ENCODE measurements at regions not wholly inside any gene's neighbourhood (a gene's known extent, or its start where the extent isn't known, plus 50 kb on each side); places are given as distances from the start of the nearest gene placed in this dataset.

GRCh38 chr1:22313321-22313720, 138.3 kb upstream of the ZBTB40 start:
- in situ Hi-C loops (cut with MboI; ENCODE audit: low sequenced_read_pairs), result no loop called here

DNA sequence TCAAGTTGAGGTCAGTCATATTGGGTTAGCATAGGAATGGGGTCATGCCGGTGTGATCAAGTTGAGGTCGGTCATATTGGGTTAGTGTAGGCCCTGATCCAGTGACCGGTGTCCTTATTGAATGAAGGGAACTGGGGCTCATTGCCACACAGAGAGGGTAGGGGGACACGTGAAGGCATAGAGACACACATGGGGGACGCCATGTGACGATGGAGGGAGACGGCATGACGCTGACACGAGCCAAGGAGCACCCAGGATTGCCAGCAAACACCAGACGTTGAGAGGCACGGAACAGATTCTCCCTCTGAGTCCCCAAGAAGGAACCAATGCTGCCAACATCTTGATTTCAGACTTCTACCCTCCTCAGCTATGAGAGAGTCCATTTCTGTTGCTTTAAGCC, 136.9 kb upstream of the ZBTB40 start:
- in situ Hi-C loops (cut with MboI; ENCODE audit: low sequenced_read_pairs), result no loop called here

DNA sequence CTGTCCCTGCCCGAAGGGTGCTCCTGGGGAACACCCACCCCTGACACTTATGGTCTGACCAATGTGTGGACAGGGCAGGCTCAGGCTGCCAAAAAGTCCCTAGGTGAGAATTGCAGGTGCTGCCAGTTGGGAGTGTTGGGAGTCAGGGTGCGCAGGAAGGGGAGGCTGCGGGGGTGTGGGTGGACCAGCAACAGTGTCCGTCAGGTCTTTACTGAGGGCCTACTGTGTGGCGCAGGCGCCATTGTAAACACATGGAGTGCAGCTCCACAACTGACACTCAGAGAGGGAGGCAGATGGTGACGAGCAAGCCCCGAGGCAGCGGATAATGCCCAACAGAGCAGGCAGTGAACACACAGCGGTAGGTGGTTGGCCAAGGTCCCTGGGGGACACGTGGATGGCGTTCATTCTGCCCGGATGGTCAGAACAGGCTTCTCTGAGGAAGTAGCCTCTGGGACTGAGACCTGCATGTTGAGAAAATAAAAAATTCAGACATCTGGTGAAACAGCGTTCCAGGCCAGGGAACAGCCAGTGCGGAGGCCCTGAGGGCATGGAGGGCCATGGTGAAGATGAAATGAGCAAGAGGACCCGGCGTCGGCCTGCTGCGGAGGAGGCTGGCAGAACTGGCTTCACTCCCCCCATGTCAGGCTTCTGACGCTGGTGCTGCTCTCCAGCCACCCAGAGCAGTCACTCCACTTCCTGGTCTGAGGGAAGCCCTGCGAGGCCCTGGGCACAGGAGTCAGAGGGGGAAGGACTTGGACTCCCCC, 136.2 kb upstream of the ZBTB40 start:
- in situ Hi-C loops (cut with MboI; ENCODE audit: low sequenced_read_pairs), result no loop called here

DNA sequence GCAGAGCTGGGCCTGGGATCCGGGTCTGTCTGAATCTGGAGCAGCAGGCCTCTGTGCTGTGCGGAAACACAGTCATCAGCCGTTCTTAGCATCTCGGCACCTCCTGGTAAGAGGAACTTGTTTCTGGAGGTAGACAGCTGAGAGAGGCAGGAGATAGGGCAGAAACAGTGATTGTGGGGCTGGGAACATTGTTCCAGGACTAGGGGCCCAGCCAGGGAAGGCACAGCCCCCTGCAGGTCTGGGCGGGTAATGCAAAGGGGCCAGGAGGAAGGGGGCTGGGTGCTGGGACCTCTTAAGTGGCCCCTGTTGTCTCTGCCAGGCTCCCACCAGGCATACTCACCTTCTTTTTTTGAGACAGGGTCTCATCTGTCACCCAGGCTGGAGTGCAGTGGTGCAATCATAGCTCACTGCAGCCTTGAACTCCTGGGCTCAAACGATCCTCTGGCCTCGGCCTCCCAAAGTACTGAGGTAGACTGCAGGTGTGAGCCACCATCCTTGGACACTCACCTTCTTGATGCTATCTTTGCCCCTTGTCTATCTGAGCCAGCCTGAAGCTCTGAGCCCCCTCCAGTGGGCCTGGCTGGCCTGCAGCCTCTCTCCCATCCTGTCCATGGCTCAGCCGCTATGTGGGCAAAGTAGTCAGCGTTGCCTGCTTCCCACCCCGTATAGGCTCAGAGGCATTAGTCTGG, 134.3 kb upstream of the ZBTB40 start:
- in situ Hi-C loops (cut with MboI; ENCODE audit: low sequenced_read_pairs), result no loop called here

- in situ Hi-C loops (cut with MboI; ENCODE audit: low sequenced_read_pairs), result no loop called here
These were observed 133.8 kb upstream of the ZBTB40 start for GRCh38 chr1:22317920-22318243.

DNA sequence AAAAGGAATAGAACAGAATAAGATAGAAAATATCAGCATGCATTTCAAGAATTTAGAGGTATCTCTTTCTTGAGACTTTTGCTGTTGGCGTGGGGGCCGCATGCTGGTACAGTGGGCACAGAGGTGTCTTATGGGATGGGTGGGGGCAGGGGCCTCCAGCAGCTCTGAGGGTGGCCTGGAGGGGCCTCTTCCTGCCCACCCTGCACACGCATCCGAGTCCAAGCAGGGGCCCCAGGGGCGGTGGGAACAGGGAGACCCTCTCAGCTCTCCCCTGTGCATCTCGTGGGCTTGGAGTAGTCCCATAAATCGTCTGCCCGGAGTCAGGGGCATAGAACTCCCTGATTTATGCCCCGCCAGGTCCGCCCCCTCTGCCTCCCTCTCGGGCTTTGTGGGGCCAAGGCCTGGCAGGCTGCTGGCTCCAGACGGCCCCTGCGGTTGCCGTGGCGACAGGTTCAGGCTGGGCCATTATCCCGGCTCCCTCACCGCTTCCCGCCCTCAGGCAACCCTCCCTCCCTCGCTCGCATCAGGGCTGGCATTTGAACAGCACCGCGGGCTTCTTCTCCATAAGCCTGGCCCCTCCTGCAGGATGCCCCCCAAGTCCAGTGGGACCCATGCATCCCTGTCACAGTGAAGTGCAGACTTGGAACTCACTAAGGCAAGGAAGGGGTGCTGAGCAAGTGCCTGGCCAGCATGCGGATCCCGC, 133.2 kb upstream of the ZBTB40 start:
- in situ Hi-C loops (cut with MboI; ENCODE audit: low sequenced_read_pairs), result no loop called here

DNA sequence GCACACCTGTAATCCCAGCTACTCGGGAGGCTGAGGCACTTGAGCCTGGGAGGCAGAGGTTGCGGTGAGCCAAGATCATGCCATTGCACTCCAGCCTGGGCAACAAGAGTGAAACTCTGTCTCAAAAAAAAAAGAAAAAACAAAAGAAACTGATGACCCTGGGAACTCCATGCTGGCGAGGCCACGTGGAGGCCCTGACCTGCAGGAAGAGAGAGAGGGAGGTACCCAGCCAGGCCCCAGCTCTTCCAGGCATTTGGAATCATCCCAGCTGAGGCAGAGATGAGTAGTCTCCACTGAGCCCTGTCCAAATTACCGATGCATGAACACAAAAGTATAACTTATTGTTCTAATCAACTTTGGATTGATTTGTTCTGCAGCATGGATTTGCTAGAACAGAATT, 132.0 kb upstream of the ZBTB40 start:
- in situ Hi-C loops (cut with MboI; ENCODE audit: low sequenced_read_pairs), result no loop called here

DNA sequence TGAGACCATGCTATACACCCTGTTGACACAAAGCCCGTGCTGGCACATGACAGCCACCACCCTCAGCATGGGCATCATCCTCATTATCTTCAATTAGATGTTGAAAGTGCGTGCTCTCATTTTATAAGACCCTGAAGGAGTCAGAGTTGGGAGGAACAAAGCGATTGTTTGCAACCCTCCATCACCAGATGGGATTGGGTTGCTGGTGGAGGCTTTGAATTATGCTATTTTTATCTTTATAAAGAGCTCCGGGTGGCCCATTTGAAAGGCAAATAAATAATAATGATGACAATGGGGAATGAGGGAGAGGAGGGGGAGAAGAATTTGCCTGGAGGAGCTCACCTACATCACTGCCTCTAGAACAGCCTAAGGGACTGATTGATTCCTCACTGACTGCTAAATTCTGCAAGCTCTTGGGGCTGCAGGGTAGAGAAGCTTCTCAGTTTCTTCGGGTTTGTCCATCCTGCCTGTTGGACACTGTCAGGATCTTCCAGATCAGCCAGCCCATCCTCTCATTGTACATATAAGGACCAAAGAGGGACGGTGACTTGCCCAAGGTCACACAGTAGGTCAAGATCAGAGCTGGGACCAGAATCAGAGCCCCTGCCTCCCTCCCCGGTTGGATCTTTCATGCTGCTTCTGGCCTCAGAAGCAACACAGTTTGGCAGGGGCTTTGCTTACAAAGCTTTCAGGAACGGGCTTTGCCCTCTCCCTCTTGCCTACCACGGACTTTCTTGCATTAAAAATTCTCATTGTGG, 130.9 kb upstream of the ZBTB40 start:
- in situ Hi-C loops (cut with MboI; ENCODE audit: low sequenced_read_pairs), result no loop called here

- in situ Hi-C loops (cut with MboI; ENCODE audit: low sequenced_read_pairs), result no loop called here
These were observed 129.7 kb upstream of the ZBTB40 start for GRCh38 chr1:22321917-22322316.

- in situ Hi-C loops (cut with MboI; ENCODE audit: low sequenced_read_pairs), result no loop called here
These were observed 128.4 kb upstream of the ZBTB40 start for GRCh38 chr1:22323141-22323845.

- in situ Hi-C loops (cut with MboI; ENCODE audit: low sequenced_read_pairs), result no loop called here
These were observed 127.7 kb upstream of the ZBTB40 start for GRCh38 chr1:22323846-22324504.

DNA sequence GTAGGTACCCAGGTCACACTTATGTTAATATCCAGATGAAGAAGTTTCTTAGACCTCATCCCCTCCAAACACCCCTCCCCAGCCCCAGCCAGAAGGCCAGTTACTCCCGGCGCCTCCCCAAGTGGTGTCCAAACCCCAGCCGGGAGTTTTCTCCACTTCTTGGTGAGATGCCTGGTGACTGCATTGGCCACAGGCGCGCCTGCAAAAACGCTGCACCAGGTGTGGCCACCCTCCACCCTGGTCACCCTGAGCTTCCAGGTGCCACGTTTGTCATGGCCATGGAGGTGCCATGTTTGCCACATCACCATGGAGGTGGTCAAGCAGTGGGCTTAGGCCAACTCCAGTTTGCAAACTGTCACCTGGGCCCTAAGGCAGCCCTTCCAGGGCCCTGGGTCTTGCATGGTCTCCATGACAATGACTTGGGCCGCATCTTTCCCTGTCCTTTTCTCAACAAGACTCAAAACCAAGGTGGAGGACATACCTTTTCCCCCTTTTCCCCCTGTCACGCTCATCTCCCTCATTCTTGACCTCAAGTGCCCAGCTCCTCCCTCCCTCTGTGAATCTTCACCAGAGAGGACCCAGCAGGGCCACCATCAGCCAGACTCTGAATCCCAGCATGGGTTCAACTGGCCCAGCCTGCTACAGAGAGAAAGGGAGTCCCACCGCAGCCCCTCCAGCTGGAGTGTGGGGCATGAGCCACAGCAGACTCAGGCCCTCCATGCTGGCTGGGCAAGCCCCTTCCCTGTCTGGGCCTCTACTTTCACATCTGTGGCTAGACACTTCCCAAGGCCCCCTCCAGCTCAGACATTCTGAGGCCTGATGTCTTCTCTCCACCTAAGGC, 125.9 kb upstream of the ZBTB40 start:
- in situ Hi-C loops (cut with MboI; ENCODE audit: low sequenced_read_pairs), result no loop called here

DNA sequence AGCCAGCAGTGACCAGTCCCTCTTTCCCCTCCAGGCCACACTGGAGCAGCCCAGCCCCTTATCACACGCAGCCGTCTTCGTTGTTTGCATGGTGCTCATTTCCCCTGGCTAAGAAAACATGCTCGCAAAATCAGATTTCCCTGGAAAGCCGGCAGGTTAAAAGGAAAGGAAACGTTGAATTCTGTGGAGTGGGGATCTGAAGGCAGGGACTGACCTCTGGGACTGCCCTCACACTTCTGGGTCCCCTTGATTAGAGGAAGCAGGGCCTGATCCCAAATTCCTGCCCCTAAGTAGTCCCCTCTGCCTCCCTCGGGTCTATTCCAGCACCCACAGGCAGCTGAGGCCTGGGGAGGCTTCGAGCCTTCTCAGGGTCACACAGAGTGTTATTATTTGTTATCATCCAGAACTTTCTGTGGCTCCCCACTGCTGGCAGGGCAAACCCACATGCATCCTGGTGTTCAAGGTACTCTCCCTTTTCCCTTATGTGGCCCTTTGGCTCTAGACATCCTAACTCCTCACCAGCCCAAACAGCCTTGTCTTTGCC, 125.2 kb upstream of the ZBTB40 start:
- in situ Hi-C loops (cut with MboI; ENCODE audit: low sequenced_read_pairs), result no loop called here

- in situ Hi-C loops (cut with MboI; ENCODE audit: low sequenced_read_pairs), result no loop called here
These were observed 124.7 kb upstream of the ZBTB40 start for GRCh38 chr1:22326931-22327330.

GRCh38 chr1:22327411-22327810, 124.2 kb upstream of the ZBTB40 start:
- in situ Hi-C loops (cut with MboI; ENCODE audit: low sequenced_read_pairs), result no loop called here

DNA sequence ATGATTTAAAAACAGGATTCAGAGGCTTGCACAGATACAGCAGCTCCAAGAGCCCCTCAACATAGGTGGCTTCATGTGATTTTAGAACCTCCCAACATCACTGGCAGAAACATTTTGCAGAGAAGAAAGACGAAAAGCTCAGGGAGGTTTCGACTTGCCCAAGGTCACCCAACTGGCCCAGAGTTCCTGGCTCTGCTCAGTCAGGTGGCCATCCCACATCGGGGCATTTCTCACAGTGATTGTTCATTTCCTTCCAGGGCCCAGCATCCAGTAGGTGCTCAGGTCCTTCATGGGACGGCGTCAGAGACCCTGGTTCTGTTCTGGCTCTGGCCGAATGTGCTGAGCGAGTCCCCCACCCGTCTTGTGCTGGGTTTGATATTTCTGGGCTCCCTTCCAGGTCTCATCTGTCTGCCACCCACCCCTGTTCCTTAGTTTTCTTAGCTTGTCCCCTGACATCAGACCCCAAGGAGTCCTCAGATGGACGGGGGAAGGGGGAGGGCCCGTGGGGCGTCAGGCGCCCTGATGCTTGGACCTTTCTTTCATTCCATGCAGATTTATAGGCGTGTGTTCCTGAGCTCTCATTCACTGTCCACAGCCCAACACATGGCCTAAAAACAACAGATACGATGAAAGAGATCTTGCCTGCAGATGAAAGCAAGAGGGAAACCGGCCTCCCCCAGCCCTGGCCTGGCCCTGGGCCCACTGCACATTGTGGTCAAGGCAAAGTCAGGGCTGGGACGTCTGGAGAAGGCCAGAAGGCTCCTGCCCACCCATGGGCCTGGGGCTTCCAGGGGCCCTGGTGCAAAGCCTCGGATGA, 123.1 kb upstream of the ZBTB40 start:
- in situ Hi-C loops (cut with MboI; ENCODE audit: low sequenced_read_pairs), result no loop called here

GRCh38 chr1:22329148-22329515, 122.5 kb upstream of the ZBTB40 start:
- in situ Hi-C loops (cut with MboI; ENCODE audit: low sequenced_read_pairs), result no loop called here

- in situ Hi-C loops (cut with MboI; ENCODE audit: low sequenced_read_pairs), result no loop called here
These were observed 121.4 kb upstream of the ZBTB40 start for GRCh38 chr1:22330092-22330759.

All from HL-60/S4 treated with retinoic acid at 250 ng/mL for 4 days and 3 days (cell line).